Hematopoietic multipotent progenitor cell treated with erythropoietin and hydrocortisone succinate and interleukin-3 and kit ligand, for 6 days (in vitro differentiated cells): ENCODE measurements at regions not wholly inside any gene's neighbourhood (a gene's known extent, or its start where the extent isn't known, plus 50 kb on each side); places are given as distances from the start of the nearest gene placed in this dataset.
A peak's percentile ranks its signal among the peaks of the same experiment; 100 is the strongest.
"Not testable (repeated sequence)": the region's sequence is repeated elsewhere in the genome, so short reads cannot be mapped to it uniquely, and the experiment has no call there.

Experiments
- DNase-seq: peaks from one replicate; pipeline ENCODE4 v3.0.0-alpha.2; 2015

DNA sequence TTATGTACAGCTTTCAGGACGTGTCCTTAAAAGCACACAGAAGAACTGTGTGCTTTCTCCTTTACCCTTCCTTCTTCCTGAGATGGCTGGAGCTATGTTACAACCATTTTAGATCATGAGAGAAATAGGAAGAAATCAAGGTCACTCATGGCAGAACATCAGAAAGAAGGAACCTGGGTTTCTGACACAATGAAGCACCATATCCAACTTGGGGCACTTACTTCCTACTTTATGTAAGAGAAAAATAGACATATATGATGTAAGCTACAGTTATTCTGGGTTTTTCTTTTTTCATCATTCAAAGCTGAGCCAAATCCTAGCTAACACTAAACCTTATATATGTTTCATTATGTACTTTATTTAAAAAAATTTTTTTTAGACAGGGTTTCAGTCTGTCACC is 79.5 kb downstream of the FAM161A start:
- no peak for DNase-seq

DNA sequence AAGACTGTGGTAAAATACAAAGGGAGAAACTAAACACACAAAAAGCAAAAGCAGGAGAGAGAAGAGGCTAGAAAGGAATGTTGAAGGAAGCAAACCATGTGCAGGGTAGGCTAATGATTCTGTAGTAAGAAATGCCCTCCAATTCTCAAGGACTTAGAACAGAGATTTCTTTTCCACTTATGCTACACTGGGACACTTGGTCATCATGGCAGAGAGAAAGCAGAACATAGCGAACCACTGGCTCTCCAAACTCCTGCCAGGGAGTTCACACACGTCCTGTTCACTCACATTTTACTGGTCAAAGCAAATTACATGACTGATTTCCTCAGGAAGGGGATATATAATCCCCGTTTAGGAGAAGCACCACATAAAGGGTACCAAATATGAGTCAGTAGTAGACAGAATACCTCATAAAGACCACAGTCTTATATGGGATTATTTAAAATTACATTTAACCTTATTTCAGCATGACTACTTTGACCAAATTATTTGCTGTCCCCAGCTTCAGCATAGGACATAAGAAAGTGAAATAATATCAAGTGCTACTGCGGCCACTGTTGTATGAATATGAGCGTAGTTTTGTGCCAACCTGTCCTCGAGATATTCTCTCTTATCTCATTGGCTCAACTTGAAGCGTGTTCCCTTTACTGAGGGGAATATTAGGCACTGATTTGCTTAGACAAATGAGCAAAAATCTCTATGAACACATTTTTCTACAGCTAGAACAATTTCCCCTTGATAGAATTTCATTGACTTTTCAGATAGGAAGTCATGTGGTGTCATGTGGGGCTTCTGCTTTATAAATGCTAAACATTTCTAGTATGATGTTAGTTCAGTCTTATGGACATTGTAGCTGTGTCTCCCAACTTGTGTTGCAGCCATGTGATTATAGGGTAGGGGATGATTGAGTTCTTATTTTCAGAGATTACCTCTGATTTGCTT is 81.7 kb downstream of the FAM161A start:
- no peak for DNase-seq

DNA sequence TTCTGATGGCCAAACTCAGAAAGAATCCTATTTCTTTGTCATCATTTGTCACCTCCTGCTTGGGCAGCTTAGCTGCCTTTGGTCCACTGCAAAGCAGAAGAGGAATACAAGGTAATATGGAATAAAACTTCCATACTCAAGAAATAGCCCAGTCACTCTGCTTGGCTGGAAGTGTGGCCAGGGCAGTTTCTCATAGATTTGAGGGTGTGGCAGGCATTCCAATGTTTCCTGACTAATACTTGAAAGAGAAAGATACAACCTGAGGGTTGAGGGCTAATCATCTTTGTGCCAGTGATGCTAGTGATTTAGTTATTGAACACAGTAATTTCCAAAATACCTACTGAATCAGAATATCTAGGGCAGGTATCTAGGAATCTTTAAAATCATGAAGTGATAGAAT is 83.1 kb downstream of the FAM161A start:
- no peak for DNase-seq

DNA sequence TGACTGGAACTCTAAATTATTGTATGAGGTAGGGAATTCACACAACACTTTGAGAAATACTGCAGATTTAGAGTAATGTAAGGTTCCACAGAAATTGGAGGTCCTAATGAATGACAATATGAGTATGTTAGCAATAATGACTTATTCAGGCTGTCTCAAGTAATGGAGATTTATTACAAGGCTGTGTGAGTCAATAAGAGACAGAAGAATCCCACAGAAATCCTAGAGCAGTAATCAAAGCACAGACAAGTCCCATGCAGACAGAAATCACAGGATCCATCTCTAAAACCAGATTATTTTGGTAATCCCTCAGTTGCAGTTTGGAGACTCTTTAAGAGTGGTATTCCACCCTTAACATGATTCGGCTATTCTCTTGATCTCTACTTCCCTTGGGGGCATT is 83.6 kb downstream of the FAM161A start:
- DNase-seq = no peak

DNA sequence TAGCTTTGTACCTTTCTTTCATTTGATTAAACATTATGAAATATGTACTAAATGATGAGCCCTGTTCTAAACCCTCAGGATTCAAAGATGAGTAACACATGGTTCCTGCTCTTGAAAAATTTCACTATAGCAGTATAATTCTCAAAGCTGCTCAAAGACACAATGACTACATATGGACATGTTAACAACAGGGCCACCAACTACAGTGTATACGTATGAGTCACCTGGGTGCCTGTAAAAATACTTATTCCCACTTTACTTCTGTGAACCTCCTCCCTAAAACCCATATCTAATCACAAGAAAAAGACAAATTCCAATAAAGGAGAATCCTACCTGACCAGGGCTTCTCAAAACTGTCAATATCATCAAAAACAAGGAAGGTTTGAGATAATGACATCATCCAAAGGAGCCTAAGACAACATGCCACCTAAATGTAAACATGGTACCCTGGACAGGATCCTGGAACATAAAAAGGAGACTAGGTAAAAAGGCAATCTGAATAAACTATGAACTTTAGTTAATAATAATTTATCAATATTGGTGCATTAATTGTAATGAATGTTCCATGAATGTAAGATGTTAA is 84.7 kb downstream of the FAM161A start:
- no peak for DNase-seq

DNA sequence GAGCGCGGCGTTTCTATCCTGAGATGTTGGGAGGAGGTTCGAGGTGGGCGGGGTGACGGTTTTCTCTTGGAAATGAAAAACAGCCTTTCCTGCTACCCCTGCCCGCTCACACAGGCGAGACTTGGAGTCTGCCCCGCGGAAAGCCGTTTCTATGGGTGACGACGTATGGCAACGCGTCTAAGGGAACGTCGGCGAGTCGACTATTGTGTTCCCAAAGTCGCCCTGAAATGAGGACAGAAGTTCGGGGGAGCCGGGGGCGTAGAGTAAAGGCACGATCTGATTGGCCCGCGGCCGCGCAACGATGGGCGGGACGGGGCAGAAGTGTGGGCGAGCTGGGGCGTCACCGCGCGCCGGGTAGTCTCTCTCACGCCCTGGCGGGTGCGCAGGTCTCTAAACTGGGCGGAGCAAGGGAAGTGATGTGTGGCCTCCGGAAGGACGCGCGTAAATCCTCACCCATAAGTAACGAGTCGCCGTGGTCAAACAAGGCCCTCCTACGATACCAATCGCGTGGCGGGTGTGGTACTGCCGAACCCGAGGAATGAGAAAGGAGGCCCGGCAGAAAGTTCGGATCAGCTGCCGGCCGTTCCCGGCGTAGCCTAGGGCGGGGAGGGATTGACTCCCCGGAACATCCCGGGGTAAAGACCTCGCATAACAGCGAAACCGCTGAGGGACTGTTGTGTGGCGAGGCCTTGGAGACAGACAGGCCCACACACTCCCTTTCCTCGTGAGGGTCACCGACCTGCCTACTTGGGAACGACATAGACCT is 89.6 kb downstream of the FAM161A start:
- DNase-seq = peak; percentile 99

DNA sequence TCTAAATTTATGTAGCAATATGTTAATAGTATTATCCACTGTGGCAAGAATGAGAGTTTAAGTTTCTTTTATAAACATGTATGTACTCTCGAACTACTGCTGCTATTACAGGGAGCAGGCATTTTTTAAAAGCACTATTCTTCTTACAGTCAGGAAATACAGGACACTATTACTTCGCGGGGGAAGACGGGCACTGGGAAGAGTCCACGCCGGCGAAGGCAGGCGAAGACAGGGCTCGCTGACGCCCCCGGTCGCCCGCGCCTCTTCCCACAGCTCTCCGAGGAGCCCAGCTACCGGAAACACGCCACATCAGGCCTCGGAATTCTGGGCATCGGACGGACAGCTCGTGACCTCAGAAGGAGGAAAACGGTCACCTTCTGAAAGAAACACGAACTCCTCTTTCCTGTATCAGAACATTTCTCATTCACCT is 90.2 kb downstream of the FAM161A start:
- DNase-seq = peak; percentile 82

DNA sequence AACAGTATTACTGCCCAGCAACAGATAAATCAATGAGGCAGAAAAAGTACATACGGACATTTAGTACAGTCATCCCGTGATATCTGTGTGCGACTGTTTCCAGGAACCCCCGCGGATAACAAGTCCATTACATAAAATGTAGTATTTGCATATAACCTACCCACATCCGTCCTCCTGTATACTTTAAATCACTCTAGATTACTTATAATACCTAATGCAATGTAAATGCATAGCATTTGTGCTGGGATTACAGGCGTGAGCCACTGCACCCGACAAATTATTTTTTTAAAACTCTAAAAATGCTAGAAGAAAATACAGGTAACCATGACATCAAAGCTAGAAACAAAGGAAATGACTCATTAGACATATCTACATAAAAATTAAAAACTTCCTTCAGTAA is 91.6 kb downstream of the FAM161A start:
- DNase-seq = no peak

DNA sequence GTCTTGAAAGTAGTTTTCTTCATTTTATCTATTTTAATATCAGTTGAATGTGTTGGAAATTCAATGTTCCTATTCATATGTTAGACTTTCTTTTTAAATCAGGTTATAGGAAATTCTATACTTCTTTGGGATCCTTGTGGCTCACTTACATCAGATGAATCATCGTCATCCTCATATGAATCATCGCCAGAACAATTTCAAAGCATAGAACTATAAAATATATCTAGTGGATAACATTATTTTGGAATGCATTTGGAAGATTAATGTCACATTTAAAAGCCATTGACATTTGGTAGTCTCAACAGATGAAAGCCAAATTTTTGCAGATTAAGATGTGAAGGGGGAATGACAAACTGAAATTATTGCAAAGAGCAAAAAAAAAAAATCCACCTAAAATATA is 94.1 kb downstream of the FAM161A start:
- DNase-seq = no peak

DNA sequence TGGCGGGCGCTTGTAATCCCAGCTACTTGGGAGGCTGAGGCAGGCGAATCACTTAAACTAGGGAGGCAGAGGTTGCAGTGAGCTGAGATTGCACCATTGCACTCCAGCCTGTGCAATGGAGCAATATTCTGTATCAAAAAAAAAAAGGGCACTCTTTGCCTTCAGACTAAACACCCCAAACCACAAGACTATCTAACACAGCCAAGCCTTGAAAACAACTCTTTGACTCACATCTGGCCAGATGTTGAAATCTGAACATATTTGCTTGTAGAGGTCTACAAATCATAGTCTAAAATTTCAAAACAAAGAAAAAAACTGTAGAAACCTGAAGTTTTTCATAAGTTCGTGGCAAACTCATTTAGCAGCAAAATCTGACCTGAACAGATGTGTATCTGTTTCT is 94.9 kb downstream of the FAM161A start:
- DNase-seq = peak; percentile 51

DNA sequence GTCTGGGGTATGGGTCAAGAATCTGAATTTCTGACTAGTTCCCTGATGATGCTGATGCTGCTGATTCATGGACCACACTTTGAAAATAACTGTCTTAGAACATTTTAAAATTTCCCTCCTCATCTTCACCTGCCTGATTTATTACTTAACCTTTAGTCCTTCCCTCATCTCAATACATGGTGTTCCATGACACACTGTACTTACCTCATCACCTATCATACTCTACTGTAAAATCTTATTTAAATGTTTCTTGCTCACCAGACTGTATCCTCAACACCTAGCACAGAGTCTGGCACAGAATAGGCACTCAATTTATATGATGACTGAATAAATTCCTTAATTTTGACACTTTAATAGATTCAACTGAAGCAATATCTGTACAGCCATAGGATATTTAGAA is 95.7 kb downstream of the FAM161A start:
- no peak for DNase-seq

DNA sequence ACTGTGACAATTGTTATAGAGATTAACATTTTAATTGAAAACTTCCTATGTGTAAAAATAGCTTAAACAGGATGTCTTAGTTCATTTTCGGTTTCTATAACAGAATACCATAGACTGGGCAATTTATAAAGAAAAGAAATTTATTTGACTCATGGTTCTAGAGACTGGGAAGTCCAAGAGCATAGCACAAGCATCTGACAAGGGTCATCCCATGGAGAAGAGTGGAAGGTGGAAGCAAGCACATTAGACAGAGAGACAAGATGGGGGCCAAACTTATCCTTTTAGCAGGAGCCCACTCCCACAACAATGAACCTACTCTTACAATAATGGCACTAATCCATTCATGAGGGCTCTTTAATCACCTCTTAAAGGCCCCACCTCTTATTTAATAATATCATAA is 100.3 kb downstream of the FAM161A start:
- no peak for DNase-seq

DNA sequence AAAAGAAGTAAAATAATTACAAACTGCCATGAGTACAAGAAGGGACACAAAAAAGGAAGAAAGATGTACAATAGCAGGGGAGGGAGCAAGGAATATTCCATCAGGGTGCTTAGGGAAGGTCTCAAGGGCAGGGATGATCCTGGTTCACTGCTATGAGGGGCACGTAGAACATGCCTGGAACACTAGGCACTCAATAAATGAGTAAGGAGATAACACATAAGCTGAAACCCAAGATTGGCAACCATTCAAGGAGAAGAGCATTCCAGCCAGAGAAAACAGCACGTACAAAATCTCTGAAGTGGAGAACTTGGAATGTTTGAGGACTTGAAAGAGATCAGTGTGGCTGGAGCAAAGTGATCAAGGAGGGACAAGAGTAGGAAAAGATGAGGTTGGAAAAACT is 103.2 kb downstream of the FAM161A start:
- no peak for DNase-seq

DNA sequence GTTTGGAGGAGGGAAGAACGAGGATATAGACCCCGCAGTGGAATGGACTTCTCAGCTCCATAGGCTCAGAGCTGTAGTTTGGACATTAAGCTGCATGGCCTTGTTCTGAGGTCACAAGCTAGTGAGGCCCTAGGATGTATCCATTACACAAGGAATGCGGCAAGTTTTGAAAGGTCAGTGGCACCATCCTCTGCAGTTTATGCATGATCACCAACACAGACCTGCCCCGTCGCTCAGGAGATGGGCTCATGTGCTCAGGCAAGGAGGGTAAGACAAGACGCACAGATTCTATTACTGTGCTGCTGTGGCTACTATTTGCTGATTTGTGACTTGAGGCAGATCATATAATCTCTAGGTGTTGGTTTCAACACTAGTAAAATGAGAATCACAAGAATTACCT is 110.9 kb downstream of the FAM161A start:
- no peak for DNase-seq

DNA sequence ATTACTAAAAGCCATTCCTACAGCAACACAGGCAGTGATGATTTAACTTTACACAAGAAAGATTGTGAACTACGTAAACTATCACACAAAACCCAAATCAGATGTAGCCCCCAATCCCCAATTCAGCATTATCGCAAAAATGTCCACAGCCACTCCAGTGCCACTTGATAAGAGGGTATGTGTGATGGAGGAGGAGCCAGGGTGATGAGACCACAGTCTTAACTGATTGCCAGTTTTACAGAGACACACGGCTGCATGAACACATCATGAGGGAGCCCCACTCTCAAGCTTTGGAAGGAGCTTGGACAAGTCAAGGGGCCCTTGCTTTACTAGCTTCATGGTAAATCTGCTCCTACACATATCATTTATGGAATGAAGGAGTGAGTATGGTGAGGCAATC is 116.0 kb downstream of the FAM161A start:
- peak; percentile 57 for DNase-seq

DNA sequence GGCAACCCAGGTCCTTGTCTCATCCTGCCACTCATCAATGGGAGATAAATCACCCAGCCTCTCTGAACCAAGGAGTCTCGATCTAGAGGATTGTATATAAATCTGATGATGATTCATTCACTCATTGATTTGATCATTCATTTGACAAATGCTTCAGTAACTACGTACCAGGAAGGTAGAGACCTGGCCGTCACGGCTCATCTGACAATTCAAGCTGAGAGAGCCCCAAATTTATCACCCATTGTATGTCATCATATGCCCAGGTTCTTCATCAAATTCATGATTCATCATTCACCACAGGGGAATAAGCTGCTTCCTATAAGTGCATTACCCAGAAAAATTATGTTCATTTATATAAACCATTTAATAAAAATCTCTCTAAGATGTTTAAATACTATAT is 116.9 kb downstream of the FAM161A start:
- no peak for DNase-seq

DNA sequence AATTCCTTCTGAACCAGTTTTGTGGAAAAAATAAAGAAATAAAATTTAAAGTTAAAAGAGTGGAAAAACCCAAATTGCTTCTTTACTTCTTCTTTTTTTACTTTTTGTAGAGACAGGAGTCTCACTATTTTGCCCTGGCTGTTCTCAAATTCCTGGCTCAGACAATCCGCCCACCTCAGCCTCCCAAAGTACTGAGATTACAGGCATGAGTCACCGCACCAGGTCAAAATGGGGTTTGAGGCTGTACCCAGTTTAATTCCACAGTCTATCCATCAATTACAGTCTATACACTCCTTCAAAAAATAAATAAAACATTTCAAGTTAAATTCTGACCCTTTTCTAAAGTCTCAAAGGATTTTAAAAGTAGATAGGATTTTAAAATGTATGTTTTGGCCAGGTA is 120.3 kb downstream of the FAM161A start:
- DNase-seq = no peak

DNA sequence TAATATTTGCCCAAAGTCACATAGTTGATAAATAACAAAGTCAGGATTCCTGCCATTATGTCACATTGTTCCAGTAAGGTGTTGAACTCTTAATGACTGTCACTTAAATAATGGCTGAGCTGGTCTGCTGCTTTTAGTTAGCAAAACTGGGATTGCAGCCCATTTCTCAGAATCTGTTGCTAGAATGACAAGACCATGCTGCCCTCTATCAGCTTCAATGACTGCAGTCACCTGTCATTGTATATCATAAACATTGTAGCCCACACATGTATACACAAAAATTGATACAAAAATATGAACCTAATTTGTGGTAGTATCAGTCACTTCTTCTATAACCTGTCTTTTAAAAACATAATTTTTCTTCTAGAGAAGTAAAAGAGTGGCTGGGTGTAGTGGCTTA is 121.1 kb downstream of the FAM161A start:
- no peak for DNase-seq

DNA sequence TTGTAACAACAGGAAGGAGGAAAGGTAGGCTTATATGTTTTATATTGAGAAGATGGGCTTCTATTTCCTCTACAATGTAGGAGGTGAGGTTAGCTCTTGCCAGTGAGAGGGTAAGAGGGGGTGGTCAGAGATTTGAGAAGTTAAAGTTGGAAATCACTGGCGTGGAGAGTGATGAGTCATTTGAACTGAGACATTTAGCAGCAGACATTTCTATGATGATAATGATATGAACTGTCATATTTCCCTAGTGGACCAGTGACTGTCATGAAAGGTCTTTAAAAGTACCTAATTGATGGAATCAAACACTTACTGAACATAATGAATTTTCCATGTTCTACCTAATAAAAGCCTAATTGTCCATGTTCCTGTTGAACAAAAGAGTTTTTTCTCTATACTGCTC is 126.1 kb downstream of the FAM161A start:
- no peak for DNase-seq

DNA sequence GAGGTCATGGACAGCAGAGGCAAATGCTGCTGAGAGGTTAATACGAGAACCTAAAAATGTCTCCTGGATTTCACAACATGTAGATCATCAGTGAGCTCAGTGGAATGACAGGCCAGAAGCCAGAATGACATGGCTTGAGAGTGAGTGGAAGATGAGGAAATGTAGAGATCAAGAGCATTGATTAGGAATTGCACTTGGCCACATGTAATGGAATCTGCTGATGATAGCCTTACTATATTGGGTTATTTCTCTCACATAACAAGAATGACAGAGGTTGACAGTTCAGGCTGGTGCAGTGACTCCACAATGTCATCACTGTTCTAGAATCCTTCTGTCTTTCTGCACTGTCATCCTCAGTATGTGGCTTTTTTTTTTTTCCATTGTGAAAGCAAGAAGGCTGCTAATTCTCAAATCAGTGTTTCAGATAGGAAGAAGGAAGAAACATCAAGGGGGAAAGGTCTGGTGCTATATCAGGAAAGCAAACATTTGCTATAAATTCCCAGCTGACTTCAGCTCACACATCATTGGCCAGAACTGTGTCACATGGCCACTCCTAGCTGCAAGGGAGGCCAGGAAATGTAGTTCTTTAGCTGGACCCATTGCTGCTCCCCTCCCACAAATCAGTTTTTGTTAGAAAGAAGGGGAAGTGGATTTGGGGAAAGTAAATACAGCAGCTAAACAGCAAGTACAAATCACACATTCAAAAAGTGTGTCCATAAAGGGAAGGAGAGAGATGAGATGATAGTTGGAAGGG is 127.2 kb downstream of the FAM161A start:
- no peak for DNase-seq

DNA sequence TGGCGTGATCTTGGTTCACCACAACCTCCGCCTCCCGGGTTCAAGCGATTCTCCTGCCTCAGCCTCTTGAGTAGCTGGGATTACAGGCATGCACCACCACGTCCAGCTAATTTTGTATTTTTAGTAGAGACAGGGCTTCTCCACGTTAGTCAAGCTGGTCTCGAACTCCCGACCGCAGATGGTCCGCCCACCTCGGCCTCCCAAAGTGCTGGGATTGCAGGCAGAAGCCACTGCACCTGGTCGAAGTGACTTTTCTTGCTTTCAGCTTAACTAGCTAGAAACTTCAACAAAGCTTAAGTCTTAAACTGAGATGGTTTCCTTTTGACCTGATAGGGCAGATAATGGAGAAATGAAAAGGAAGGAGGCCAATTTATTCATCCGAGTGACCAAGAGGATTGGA is 130.5 kb downstream of the FAM161A start:
- not testable (repeated sequence) for DNase-seq

DNA sequence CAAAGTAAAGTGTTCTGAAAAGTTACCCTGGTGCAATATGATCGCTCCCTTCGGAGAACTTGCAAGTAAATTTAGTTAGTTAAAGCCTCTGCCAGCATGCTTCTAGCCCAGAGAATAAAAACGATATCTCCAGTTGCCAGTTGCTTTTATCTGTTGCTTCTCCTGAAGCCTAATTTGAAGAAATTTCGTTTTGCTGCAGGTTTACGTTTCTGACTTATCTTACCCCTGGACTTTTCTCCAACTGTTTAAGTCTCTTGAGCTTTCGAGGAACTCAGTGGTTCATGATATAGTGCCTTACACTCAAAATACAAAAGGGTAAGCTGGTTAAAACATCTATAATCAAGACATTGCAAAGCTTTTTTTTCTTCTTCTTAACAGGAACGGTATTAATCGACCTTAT is 131.1 kb downstream of the FAM161A start:
- DNase-seq = no peak

DNA sequence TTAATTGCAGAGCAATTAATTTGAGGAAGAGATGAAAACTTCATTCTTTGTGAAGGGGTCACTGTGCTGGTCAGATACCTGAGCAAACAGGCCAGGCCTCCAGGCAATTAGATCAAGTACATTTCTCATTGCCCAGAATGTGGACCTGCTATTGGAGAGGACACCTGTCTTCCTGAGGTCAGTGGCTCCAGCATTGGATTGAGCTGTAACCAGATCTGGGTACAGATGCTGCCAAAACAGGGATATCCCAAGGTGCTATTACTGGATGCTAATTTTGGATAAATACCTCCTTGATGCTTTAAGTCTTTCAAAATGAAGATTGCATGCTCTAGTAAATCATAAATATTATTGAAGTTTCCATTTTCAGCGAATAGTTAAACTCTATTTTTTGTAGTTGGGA is 131.5 kb downstream of the FAM161A start:
- no peak for DNase-seq
